Central memory CD8-positive, alpha-beta T cell (primary cell): ENCODE measurements at regions not wholly inside any gene's neighbourhood (a gene's known extent, or its start where the extent isn't known, plus 50 kb on each side); places are given as distances from the start of the nearest gene placed in this dataset.

ENCODE experiments used
- ATAC-seq: fragments of 150-1000 bp; cut with Tn5 transposase; replicated peaks from 2 replicates; pipeline ENCODE4 v1.10.0; 2022; ENCODE audit warnings: mild to moderate bottlenecking, moderate FRiP score, moderate number of reproducible peaks; ENCODE audit not compliant: poor library complexity, severe bottlenecking; ENCODE audit errors: extremely low read depth
- DNase-seq, 2 donors: peaks; one replicate each; pipeline ENCODE4 v3.0.0; 2021; ENCODE audit warnings: low spot score in 2 of 2
- H3K27ac Mint-ChIP-seq: one replicate; pipeline ENCODE4 v1.8.0; 2022; ENCODE audit warnings: low read depth, mild to moderate bottlenecking, moderate library complexity, mixed read lengths
- H3K27me3 Mint-ChIP-seq: one replicate; pipeline ENCODE4 v1.8.0; 2022; ENCODE audit warnings: mixed read lengths
- H3K36me3 Mint-ChIP-seq: one replicate; pipeline ENCODE4 v1.8.0; 2022; ENCODE audit warnings: mild to moderate bottlenecking, moderate library complexity, mixed read lengths; ENCODE audit not compliant: insufficient read depth
- H3K4me1 Mint-ChIP-seq: one replicate; pipeline ENCODE4 v1.8.0; 2022; ENCODE audit warnings: mixed read lengths
- H3K4me3 Mint-ChIP-seq: one replicate; pipeline ENCODE4 v1.8.0; 2022; ENCODE audit warnings: mild to moderate bottlenecking, moderate library complexity, mixed read lengths
- H3K9me3 Mint-ChIP-seq: one replicate; pipeline ENCODE4 v1.8.0; 2022; ENCODE audit warnings: mixed read lengths

GRCh38 chr7:94223375-94224084, 171.2 kb upstream of the COL1A2 start:
- Mint-ChIP-seq H3K4me1 (no peaks in the 10 kb centered on the region), H3K9me3 (peaks cover 5% of the 10 kb centered on the region)

DNA sequence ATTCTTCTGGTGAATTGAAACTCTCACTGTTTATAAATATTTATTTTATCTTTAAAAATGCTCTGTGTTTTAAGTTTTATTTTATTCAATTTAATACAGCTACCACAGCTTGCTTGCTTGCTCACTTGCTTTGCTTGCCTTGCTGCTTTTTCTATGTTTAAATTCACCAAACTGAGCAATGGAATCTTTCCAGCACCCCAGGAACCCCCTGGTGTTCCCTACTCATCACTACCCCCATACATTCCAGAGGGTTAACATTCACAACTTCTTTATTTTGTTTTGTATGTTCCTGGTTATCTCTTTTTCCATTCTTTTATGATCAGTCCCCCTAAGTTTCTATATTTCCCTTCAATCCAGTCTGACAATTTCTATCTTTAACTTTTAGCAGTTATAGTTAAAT, 166.5 kb upstream of the COL1A2 start:
- DNase-seq (no peak), ATAC-seq (no peak)
- H3K27me3 Mint-ChIP-seq: no peaks in the 10 kb centered on the region
- H3K4me3 Mint-ChIP-seq: no peak overlapping the region
- no peak overlapping the region for H3K27ac Mint-ChIP-seq
- H3K4me1 Mint-ChIP-seq: no peaks in the 10 kb centered on the region
- H3K9me3 Mint-ChIP-seq: peaks cover 5% of the 10 kb centered on the region
- H3K36me3 Mint-ChIP-seq: no peaks in the 10 kb centered on the region

More at GRCh38 chr7:94223375-94224084, 171.2 kb upstream of the COL1A2 start:
- Mint-ChIP-seq H3K36me3 (no peaks in the 10 kb centered on the region), H3K27me3 (no peaks in the 10 kb centered on the region), H3K4me3 (no peak overlapping the region), H3K27ac (no peak overlapping the region)
- DNase-seq: no peak
- no peak for ATAC-seq

DNA sequence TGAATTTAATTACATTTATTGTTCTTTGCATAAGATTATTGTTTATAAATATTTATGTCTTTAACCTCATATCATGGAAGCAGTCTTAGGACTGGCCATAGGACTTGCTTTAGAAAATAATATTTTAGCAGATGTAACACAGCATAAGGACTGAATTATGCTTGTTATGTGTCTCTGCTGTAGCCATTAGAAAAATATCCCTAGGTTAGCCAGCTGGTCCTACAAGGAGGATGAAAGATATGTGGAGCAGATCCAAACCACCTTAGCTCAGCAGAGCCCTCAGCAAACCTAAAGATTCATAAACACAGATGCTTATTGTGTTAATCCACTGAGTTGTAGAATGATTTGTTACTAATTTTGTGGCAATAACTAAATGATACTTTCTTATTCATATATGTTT, 166.0 kb upstream of the COL1A2 start:
- H3K9me3 Mint-ChIP-seq: peaks cover 5% of the 10 kb centered on the region
- no peaks in the 10 kb centered on the region for H3K27me3 Mint-ChIP-seq
- ATAC-seq: no peak
- no peak for DNase-seq
- H3K4me1 Mint-ChIP-seq: no peaks in the 10 kb centered on the region
- H3K27ac Mint-ChIP-seq: no peak overlapping the region
- no peak overlapping the region for H3K4me3 Mint-ChIP-seq
- no peaks in the 10 kb centered on the region for H3K36me3 Mint-ChIP-seq

- H3K27me3 Mint-ChIP-seq: no peaks in the 10 kb centered on the region
- no peak overlapping the region for H3K27ac Mint-ChIP-seq
- no peaks in the 10 kb centered on the region for H3K4me1 Mint-ChIP-seq
- H3K9me3 Mint-ChIP-seq: no peaks in the 10 kb centered on the region
- no peak for DNase-seq
- H3K36me3 Mint-ChIP-seq: peaks cover 2% of the 10 kb centered on the region
- H3K4me3 Mint-ChIP-seq: no peak overlapping the region
- no peak for ATAC-seq
Observed at GRCh38 chr7:94231305-94231704, 163.4 kb upstream of the COL1A2 start.

DNA sequence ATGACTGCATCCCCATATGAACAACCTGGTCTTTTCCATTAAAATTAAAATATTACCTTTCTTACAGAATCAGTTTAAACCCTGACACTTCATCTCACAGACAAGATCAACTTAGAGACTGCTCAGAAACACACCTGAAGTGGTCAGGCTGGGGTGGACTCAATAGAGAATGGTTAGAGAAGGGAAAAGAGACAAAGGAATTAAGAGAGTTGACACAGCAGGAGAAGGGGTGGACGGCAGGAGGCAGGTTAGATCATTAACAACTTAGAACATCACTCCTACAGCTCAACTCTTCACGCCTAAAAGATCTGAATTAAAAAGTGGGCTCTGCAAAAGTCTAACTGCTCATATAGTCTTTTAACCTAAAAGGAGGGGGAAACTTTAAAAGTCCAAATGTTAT, 157.7 kb upstream of the COL1A2 start:
- DNase-seq: no peak
- Mint-ChIP-seq H3K27ac (no peak overlapping the region), H3K36me3 (peaks cover 2% of the 10 kb centered on the region), H3K27me3 (no peaks in the 10 kb centered on the region), H3K4me3 (no peak overlapping the region), H3K4me1 (no peaks in the 10 kb centered on the region), H3K9me3 (no peaks in the 10 kb centered on the region)
- no peak for ATAC-seq

DNA sequence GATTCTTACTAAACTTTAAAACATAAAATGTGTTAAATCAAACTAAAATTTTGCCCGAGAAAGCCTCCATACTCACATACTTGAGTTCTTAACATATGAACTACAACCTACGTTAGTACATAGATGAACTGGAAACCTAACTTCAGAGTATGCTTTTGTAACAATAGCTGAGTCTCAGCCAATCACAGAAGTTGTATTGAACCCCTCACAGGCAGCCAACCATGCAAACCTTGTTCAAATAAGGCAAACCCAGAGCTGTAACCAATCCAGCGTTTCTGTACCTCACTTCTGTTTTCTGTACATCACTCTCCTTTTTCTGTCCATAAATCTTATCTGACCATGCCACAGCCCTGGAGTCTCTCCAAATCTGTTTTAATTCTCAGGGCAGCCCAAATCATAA, 157.3 kb upstream of the COL1A2 start:
- peaks cover 2% of the 10 kb centered on the region for H3K36me3 Mint-ChIP-seq
- H3K27ac Mint-ChIP-seq: no peak overlapping the region
- H3K4me1 Mint-ChIP-seq: no peaks in the 10 kb centered on the region
- no peaks in the 10 kb centered on the region for H3K9me3 Mint-ChIP-seq
- ATAC-seq: no peak
- H3K27me3 Mint-ChIP-seq: no peaks in the 10 kb centered on the region
- no peak for DNase-seq
- H3K4me3 Mint-ChIP-seq: no peak overlapping the region

DNA sequence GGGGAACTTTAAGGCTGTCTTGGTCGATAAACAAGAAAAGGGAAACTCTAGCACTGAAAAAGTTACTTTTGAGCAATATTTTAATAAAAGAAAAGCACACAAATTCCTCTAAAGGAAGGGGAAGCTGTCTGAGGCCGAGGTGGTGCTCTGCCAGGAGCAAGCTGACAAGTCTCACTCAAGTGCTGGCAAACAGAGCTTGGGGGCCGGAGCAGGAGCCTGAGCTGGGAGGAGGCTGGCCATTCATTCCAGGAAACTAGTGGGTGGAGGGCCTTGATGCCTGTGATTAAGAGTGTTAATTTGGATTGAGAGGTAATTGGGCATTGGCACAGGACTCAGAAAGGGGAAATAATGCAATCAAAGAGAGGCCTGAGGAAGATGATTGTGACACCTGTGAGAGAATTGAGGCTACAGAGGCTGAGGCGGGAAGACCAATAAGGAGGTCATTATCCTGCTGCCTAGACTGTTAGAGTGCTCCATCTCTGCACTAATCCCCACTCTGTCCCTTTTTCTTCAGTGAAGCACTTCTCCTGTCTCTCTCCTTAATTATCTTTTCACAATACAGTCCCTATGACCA, 154.9 kb upstream of the COL1A2 start:
- Mint-ChIP-seq H3K4me3 (no peak overlapping the region), H3K27ac (no peak overlapping the region), H3K9me3 (no peaks in the 10 kb centered on the region), H3K4me1 (no peaks in the 10 kb centered on the region), H3K27me3 (no peaks in the 10 kb centered on the region), H3K36me3 (peaks cover 2% of the 10 kb centered on the region)
- DNase-seq: no peak
- no peak for ATAC-seq

- ATAC-seq (no peak), DNase-seq (no peak)
- no peak overlapping the region for H3K27ac Mint-ChIP-seq
- no peak overlapping the region for H3K4me3 Mint-ChIP-seq
- H3K36me3 Mint-ChIP-seq: peaks cover under 1% of the 10 kb centered on the region
- H3K4me1 Mint-ChIP-seq: no peaks in the 10 kb centered on the region
- no peaks in the 10 kb centered on the region for H3K9me3 Mint-ChIP-seq
- no peaks in the 10 kb centered on the region for H3K27me3 Mint-ChIP-seq
Observed at GRCh38 chr7:94240902-94241301, 153.8 kb upstream of the COL1A2 start.

- H3K4me3 Mint-ChIP-seq: no peak overlapping the region
- no peak for ATAC-seq
- no peaks in the 10 kb centered on the region for H3K27me3 Mint-ChIP-seq
- no peaks in the 10 kb centered on the region for H3K9me3 Mint-ChIP-seq
- H3K27ac Mint-ChIP-seq: no peak overlapping the region
- no peaks in the 10 kb centered on the region for H3K36me3 Mint-ChIP-seq
- H3K4me1 Mint-ChIP-seq: no peaks in the 10 kb centered on the region
- DNase-seq: no peak
Observed at GRCh38 chr7:94241402-94241925, 153.2 kb upstream of the COL1A2 start.

DNA sequence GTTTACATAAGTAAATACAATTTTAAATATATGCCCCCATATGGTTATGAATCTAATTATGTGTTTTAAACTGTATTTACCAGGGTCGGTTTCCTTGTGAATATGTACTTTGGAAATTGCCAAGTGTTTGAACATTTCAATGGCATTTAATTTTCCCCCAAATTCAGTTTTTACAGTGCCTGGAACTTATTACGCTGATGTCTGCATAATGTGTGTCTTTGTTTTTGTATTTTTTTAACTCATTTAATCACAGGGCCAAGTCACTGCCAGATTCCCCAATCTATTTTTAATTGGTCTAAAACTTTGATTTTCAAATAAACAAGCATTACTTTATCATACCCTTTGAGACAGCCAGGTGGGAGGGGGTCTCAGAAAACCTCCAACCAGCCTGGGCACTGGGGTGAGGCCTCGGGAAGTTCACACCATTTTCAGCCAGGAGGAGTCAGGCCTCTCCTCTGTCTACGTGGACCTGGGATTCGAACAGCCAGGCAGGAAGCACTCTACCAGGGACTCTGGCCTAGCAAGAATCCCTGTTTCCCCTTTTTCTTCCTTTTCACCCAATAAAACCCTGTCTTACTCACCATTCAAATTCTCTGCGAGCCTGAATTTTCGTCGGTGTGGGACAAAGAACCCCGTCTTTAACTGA, 151.5 kb upstream of the COL1A2 start:
- H3K9me3 Mint-ChIP-seq: no peaks in the 10 kb centered on the region
- H3K4me3 Mint-ChIP-seq: no peak overlapping the region
- H3K27me3 Mint-ChIP-seq: no peaks in the 10 kb centered on the region
- H3K4me1 Mint-ChIP-seq: no peaks in the 10 kb centered on the region
- ATAC-seq: no peak
- DNase-seq: no peak
- no peaks in the 10 kb centered on the region for H3K36me3 Mint-ChIP-seq
- no peak overlapping the region for H3K27ac Mint-ChIP-seq

- Mint-ChIP-seq H3K36me3 (no peaks in the 10 kb centered on the region), H3K4me1 (no peaks in the 10 kb centered on the region), H3K4me3 (no peak overlapping the region), H3K27ac (no peak overlapping the region), H3K27me3 (no peaks in the 10 kb centered on the region), H3K9me3 (no peaks in the 10 kb centered on the region)
- ATAC-seq: no peak
- DNase-seq: no peak
Observed at GRCh38 chr7:94244760-94245159, 149.9 kb upstream of the COL1A2 start.

DNA sequence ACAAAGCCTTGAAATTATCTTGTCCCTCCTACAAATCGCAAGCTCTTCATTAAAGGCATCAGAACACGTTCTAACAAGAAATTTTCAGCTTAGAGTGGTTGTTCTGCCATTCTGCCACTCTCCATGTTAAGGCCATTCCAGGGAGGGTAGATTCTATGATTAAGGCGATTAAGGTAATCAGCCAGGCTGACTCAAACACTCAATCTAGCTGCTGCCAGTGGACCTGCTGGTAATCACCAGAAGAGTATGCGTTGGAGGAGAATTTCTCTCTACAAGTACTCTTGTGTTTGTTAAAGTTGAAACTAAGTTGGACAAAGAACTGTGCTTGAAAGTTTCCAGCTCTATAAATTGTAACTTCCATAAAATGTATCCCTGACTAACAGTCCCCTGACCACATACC, 149.2 kb upstream of the COL1A2 start:
- Mint-ChIP-seq H3K27me3 (no peaks in the 10 kb centered on the region), H3K4me1 (no peaks in the 10 kb centered on the region), H3K4me3 (no peak overlapping the region), H3K36me3 (no peaks in the 10 kb centered on the region), H3K9me3 (no peaks in the 10 kb centered on the region), H3K27ac (no peak overlapping the region)
- DNase-seq (no peak), ATAC-seq (no peak)

- Mint-ChIP-seq H3K4me1 (no peaks in the 10 kb centered on the region), H3K9me3 (no peaks in the 10 kb centered on the region), H3K4me3 (no peak overlapping the region), H3K36me3 (no peaks in the 10 kb centered on the region), H3K27ac (no peak overlapping the region), H3K27me3 (no peaks in the 10 kb centered on the region)
- ATAC-seq: no peak
- DNase-seq: no peak
Observed at GRCh38 chr7:94247970-94248369, 146.7 kb upstream of the COL1A2 start.
